Heart left ventricle (tissue), 16 donors: ENCODE measurements at regions not wholly inside any gene's neighbourhood (a gene's known extent, or its start where the extent isn't known, plus 50 kb on each side); places are given as distances from the start of the nearest gene placed in this dataset.

Source experiments
- ATAC-seq, 4 donors: fragments of 200-7000 bp; cut with Tn5 transposase; one replicate each; pipeline ENCODE4 v1.9.1; 2020 to 2022; ENCODE audit warnings: moderate library complexity in 4 of 4, mild to moderate bottlenecking in 3 of 4, moderate number of reproducible peaks in 1 of 4
- DNase-seq, 5 donors: peaks; one replicate each; pipeline ENCODE4 v3.0.0-alpha.2; 2020
- H3K27ac ChIP-seq, 12 donors: fragments of 200-600 bp; sonication (generic) in 4 of 12; one replicate each; pipeline versions ENCODE4 v1.5.0 to v1.8.0; 2016 to 2022; ENCODE audit warnings: mild to moderate bottlenecking in 2 of 12
- H3K27me3 ChIP-seq, 9 donors: fragments of 200-600 bp; sonication (generic) in 2 of 9; one replicate each; pipeline versions ENCODE4 v1.5.1 to v1.8.0; 2016 to 2022; ENCODE audit warnings: mild to moderate bottlenecking in 3 of 9
- H3K36me3 ChIP-seq, 9 donors: fragments of 200-600 bp; sonication (generic) in 2 of 9; one replicate each; pipeline versions ENCODE4 v1.5.0 to v1.8.0; 2018 to 2022; ENCODE audit warnings: mild to moderate bottlenecking in 2 of 9
- H3K4me1 ChIP-seq, 12 donors: fragments of 200-600 bp; sonication (generic) in 4 of 12; one replicate each; pipeline versions ENCODE4 v1.5.0 to v1.8.0; 2016 to 2022; ENCODE audit warnings: mild to moderate bottlenecking in 3 of 12
- H3K4me3 ChIP-seq, 12 donors: fragments of 200-600 bp; sonication (generic) in 4 of 12; one replicate each; pipeline versions ENCODE4 v1.5.0 to v1.8.0; 2017 to 2022; ENCODE audit warnings: mild to moderate bottlenecking in 9 of 12, moderate library complexity in 4 of 12
- H3K9me3 ChIP-seq, 12 donors: fragments of 200-600 bp; sonication (generic) in 4 of 12; one replicate each; pipeline versions ENCODE4 v1.5.0 to v1.8.0; 2016 to 2022; ENCODE audit warnings: mild to moderate bottlenecking in 1 of 12
- POLR2A ChIP-seq, 2 donors: fragments of 450-650 bp; IDR thresholded peaks; one replicate each; pipeline ENCODE4 v1.6.1; 2017; ENCODE audit warnings: antibody characterized with exemption in 2 of 2, mild to moderate bottlenecking in 2 of 2, moderate library complexity in 2 of 2
- WGBS, 4 donors: extraction: QIAGEN DNeasy Blood & Tissue Kit in 2 of 4; methylation state at CpG; one replicate each; pipeline versions ENCODE4 v1.1.5 to v1.1.7; 2013 to 2018; 5-methylcytosine and 5-hydroxymethylcytosine counted together
- intact Hi-C, 10 donors: fragments of 100-400 bp; cut with DNase I; formaldehyde crosslinking; loops; one replicate each; pipeline versions ENCODE4 v1.11.1 to v1.14.2; 2022
- TF ChIP-seq, protein P1 (sequence below), 12 donors: fragments of 200-600 bp; sonication (generic) in 4 of 12; IDR thresholded peaks; one replicate each; pipeline versions ENCODE4 v1.5.0 to v1.8.0; 2018 to 2022; ENCODE audit warnings: antibody characterized with exemption in 12 of 12, mild to moderate bottlenecking in 5 of 12
- donor health status: ischemic (EF 13 %, LVEDD 7.1; RV severe dilation, severe dysfunction).
- donor health status: healthy with polysubstance abuse.
- donor health status: DM: no; HTN: yes; CAD: no.
- donor health status: DM: no; HTN: no; CAD: no.
- donor health status: ischemic (EF 25% LVEDD 6.9; RV normal size, moderate dysfunction).
- donor health status: ischemic (EF 25% LVEDD 5.7; RV mildly dilated, moderate dysfunction).
- donor health status: healthy.
- donor health status: DM: yes; HTN: yes; CAD: no.
- donor health status: ischemic (EF 35%, LVEDD 5.7; RV mildly dilated, moderate dysfunction).
- donor health status: nonischemic (EF 11% LVEDD 7.7; RV severe dilation, severe dysfunction).
- donor health status: DM: yes; HTN: yes; CAD: no.
- donor health status: PGD.
- donor health status: ischemic (EF 29% LVEDD 5.4; RV normal size, mild dysfunction).
- donor health status: nonischemic (EF 23%, LVEDD 6.1; RV moderate dilation, normal function).

DNA sequence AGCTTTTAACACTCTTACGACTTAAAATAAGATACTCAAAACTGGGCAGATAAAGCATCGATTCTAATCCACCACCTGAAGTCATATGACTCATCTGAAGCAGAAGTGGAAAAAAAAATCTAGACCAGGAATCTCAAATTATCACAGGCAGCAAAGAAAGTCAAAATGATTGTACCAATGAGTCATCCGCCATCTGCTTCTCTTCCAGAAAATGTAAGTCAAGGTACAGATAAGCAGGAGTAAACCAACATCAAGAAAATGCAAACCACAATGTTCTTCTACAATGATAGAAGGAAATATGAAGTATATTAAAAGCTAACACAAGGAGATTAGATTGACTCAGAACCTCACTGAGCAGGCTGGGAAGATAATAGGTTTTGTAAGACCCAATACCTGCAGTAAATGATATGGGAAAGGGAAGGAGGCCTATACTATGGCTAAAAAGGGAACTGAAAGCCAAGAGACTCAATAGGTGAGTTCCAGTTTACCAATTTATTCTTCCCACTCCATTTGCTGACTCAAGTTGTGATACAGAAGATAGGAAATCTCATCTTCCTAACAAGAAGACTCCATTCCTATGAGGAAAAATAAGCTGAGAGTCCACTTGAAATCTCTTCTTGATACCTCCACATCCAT, 88.4 kb upstream of the TET2 start:
- ATAC-seq (no peak), DNase-seq (no peak)
- Histone ChIP-seq H3K4me1 (peaks cover 0 to 46% (median 2%) of the 10 kb centered on the region in 12 donors), H3K9me3 (peaks cover 0 to 3% (median 0%) of the 10 kb centered on the region in 12 donors), H3K27ac (peak overlapping the region in 1 of 12 donors; percentile 86), H3K4me3 (no peak overlapping the region), H3K36me3 (no peaks in the 10 kb centered on the region), H3K27me3 (no peaks in the 10 kb centered on the region)
- intact Hi-C loops = no loop called here
- TF ChIP-seq, protein P1, sequence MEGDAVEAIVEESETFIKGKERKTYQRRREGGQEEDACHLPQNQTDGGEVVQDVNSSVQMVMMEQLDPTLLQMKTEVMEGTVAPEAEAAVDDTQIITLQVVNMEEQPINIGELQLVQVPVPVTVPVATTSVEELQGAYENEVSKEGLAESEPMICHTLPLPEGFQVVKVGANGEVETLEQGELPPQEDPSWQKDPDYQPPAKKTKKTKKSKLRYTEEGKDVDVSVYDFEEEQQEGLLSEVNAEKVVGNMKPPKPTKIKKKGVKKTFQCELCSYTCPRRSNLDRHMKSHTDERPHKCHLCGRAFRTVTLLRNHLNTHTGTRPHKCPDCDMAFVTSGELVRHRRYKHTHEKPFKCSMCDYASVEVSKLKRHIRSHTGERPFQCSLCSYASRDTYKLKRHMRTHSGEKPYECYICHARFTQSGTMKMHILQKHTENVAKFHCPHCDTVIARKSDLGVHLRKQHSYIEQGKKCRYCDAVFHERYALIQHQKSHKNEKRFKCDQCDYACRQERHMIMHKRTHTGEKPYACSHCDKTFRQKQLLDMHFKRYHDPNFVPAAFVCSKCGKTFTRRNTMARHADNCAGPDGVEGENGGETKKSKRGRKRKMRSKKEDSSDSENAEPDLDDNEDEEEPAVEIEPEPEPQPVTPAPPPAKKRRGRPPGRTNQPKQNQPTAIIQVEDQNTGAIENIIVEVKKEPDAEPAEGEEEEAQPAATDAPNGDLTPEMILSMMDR (IDR thresholded peaks at IDR 0.05) = no peak
- no peak for TF ChIP-seq POLR2A (IDR thresholded peaks at IDR 0.05)
- WGBS, 4 donors = 63 to 79% (median 72%) methylated on average over 3 of the region's 3 CpGs

DNA sequence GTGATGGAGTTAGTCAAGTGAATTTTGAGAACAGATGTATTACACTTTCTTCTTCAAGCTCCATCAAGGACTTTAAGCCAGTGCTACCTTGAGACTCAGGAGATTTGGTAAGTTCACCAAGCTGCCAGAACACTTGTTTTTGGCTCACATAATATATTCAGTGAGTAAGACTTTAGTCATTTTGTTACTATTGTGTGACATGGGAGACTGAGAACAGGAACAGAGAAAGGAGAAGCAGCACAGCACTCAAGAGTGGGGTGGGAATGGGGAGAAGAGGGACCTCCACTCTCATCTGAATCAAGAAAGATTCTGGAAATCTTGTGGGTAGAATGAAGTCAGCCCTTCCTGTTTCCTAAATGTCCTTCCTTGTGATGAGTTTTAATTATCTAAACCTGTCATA, 87.3 kb upstream of the TET2 start:
- intact Hi-C loops = no loop called here
- Histone ChIP-seq H3K9me3 (no peaks in the 10 kb centered on the region), H3K36me3 (no peaks in the 10 kb centered on the region), H3K4me1 (peaks cover 0 to 46% (median 2%) of the 10 kb centered on the region in 12 donors), H3K4me3 (no peak overlapping the region), H3K27ac (peak overlapping the region in 1 of 12 donors; percentile 86), H3K27me3 (no peaks in the 10 kb centered on the region)
- DNase-seq (no peak), ATAC-seq (peak in 1 of 4 donors; percentile 49)
- TF ChIP-seq, protein P1 (IDR thresholded peaks at IDR 0.05) = no peak
- no peak for TF ChIP-seq POLR2A (IDR thresholded peaks at IDR 0.05)

DNA sequence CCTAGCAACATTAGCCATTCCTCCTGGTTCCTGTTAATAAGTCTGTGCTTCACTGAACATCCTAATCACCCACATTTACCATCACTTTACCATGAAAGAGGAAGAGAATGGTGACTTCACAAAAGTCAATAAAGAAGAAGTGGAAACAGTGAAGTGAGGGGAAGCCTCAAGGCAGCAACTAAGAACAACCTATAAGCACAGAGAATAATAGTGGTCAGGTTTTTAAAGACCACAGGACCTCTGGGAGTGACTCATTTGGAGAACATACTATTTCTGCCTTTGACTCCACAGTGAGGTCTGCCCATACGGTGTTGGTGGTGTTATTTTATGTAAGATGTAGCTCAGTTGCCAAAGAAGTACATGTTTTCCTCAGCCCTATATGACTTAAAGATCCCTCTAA, 86.0 kb upstream of the TET2 start:
- Histone ChIP-seq H3K4me3 (peak overlapping the region in 1 of 12 donors; percentile 9), H3K4me1 (peaks cover 0 to 46% (median 2%) of the 10 kb centered on the region in 12 donors), H3K9me3 (no peaks in the 10 kb centered on the region), H3K27ac (peak overlapping the region in 2 of 12 donors; percentile 30 to 86), H3K27me3 (no peaks in the 10 kb centered on the region), H3K36me3 (no peaks in the 10 kb centered on the region)
- intact Hi-C loops = no loop called here
- no peak for DNase-seq
- no peak for TF ChIP-seq POLR2A (IDR thresholded peaks at IDR 0.05)
- TF ChIP-seq, protein P1 (IDR thresholded peaks at IDR 0.05) = no peak
- WGBS, 4 donors = 71 to 78% (median 76%) methylated on average over 1 of the region's 1 CpG
- ATAC-seq = peak in 3 of 4 donors; percentile 56 to 66 (median 60)

DNA sequence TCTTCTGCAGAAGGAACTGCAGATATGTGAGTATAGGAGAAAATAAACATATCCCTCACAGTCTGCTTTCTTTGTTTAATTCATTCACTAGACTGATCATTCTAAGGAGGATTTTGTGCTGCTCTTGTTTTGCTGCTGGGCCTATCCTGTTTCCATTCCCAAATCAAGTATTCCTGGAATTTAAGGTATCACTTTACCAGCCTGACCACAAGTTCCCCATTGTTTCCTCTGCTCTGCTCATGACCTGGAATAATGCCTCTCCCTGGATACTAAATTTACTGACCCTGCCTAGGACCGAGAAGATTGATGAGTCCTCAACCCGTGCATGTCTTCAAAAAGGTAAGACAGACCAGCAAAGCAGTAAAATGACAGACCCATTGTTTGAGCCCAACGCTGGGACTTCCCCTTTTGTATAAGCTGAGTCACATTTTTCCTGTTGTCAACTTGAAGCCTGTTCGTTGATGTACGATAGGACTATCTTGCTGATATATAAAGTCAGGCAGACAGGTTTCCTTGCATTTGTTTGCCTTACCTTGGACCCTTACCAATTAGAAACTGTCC, 85.5 kb upstream of the TET2 start:
- intact Hi-C loops = no loop called here
- peaks cover 0 to 46% (median 2%) of the 10 kb centered on the region in 12 donors for H3K4me1 ChIP-seq
- H3K9me3 ChIP-seq = no peaks in the 10 kb centered on the region
- TF ChIP-seq, protein P1 (IDR thresholded peaks at IDR 0.05) = no peak
- TF ChIP-seq POLR2A (IDR thresholded peaks at IDR 0.05) = no peak
- H3K4me3 ChIP-seq = peak overlapping the region in 1 of 12 donors; percentile 9
- no peaks in the 10 kb centered on the region for H3K27me3 ChIP-seq
- whole genome bisulfite sequencing, 4 donors = 21 to 28% (median 22%) methylated on average over 5 of the region's 5 CpGs
- DNase-seq = no peak
- no peaks in the 10 kb centered on the region for H3K36me3 ChIP-seq
- peak in 3 of 4 donors; percentile 29 to 74 (median 56) for ATAC-seq
- peak overlapping the region in 2 of 12 donors; percentile 16 to 86 for H3K27ac ChIP-seq
